H9 (cell line): ENCODE measurements at regions not wholly inside any gene's neighbourhood (a gene's known extent, or its start where the extent isn't known, plus 50 kb on each side); places are given as distances from the start of the nearest gene placed in this dataset.

ENCODE experiments used
- DNase-seq: peaks from one replicate; pipeline ENCODE4 v3.0.0-alpha.2; 2017
- H2AFZ ChIP-seq: one replicate; pipeline ENCODE4 v1.6.1; 2013; ENCODE audit warnings: mild to moderate bottlenecking, low read length, control low read depth, moderate library complexity
- H2AK5ac ChIP-seq: 2 replicates; pipeline ENCODE4 v1.6.1; 2013; ENCODE audit warnings: low read length, control low read depth, mixed read lengths; ENCODE audit not compliant: insufficient read length
- H2BK120ac ChIP-seq: one replicate; pipeline ENCODE4 v1.6.1; 2013; ENCODE audit warnings: low read depth, mild to moderate bottlenecking, low read length, control low read depth, inconsistent platforms; ENCODE audit not compliant: poor library complexity, severe bottlenecking
- H2BK12ac ChIP-seq: 2 replicates; pipeline ENCODE4 v1.6.1; 2013; ENCODE audit warnings: low read length, control low read depth, mixed read lengths, low read depth; ENCODE audit not compliant: insufficient read length
- H2BK15ac ChIP-seq: 2 replicates; pipeline ENCODE4 v1.6.1; 2013; ENCODE audit warnings: low read depth, low read length, control low read depth
- H2BK20ac ChIP-seq: one replicate; pipeline ENCODE4 v1.6.1; 2013; ENCODE audit warnings: low read depth, mild to moderate bottlenecking, low read length, control low read depth, inconsistent platforms; ENCODE audit not compliant: poor library complexity, severe bottlenecking
- H2BK5ac ChIP-seq: 2 replicates; pipeline ENCODE4 v1.6.1; 2013; ENCODE audit warnings: low read length, control low read depth, mixed read lengths; ENCODE audit not compliant: insufficient read length
- H3K14ac ChIP-seq: 2 replicates; pipeline ENCODE4 v1.6.1; 2013; ENCODE audit warnings: low read length, control low read depth; ENCODE audit not compliant: insufficient read depth
- H3K18ac ChIP-seq: 2 replicates; pipeline ENCODE4 v1.6.1; 2013; ENCODE audit warnings: low read depth, mild to moderate bottlenecking, mixed read lengths, low read length, control low read depth; ENCODE audit not compliant: insufficient read length
- H3K23ac ChIP-seq: 2 replicates; pipeline ENCODE4 v1.6.1; 2013; ENCODE audit warnings: low read length, control low read depth, mixed read lengths, low read depth; ENCODE audit not compliant: insufficient read length
- H3K23me2 ChIP-seq: 2 replicates; pipeline ENCODE4 v1.6.1; 2013; ENCODE audit warnings: low read depth, mild to moderate bottlenecking, mixed read lengths, low read length, control low read depth; ENCODE audit not compliant: insufficient read length, poor library complexity, severe bottlenecking
- H3K27ac ChIP-seq: 2 replicates; pipeline ENCODE4 v1.5.1; 2013; ENCODE audit warnings: low read length, control low read depth, mixed read lengths, low read depth; ENCODE audit not compliant: insufficient read length
- H3K27me3 ChIP-seq: 2 replicates; pipeline ENCODE4 v1.6.1; 2013; ENCODE audit warnings: low read length, control low read depth, inconsistent platforms; ENCODE audit not compliant: insufficient read depth
- H3K4ac ChIP-seq: 2 replicates; pipeline ENCODE4 v1.6.1; 2013; ENCODE audit warnings: low read depth, mild to moderate bottlenecking, control low read depth, inconsistent platforms, low read length, moderate library complexity
- H3K4me1 ChIP-seq: 2 replicates; pipeline ENCODE4 v1.6.1; 2013; ENCODE audit warnings: low read length, control low read depth, inconsistent platforms; ENCODE audit not compliant: insufficient read depth
- H3K4me2 ChIP-seq: 2 replicates; pipeline ENCODE4 v1.6.1; 2013; ENCODE audit warnings: low read length, control low read depth, mixed read lengths; ENCODE audit not compliant: insufficient read length, insufficient read depth
- H3K56ac ChIP-seq: 2 replicates; pipeline ENCODE4 v1.6.1; 2013; ENCODE audit warnings: low read depth, mild to moderate bottlenecking, mixed read lengths, low read length, control low read depth; ENCODE audit not compliant: insufficient read length
- H3K79me1 ChIP-seq: 2 replicates; pipeline ENCODE4 v1.6.1; 2013; ENCODE audit warnings: low read depth, mild to moderate bottlenecking, moderate library complexity, low read length, control low read depth, inconsistent platforms; ENCODE audit not compliant: insufficient read depth, poor library complexity, severe bottlenecking
- H3K79me2 ChIP-seq: 2 replicates; pipeline ENCODE4 v1.6.1; 2013; ENCODE audit warnings: low read length, control low read depth, inconsistent platforms; ENCODE audit not compliant: insufficient read depth
- H3K9ac ChIP-seq: 2 replicates; pipeline ENCODE4 v1.6.1; 2013; ENCODE audit warnings: low read length, control low read depth, mixed read lengths; ENCODE audit not compliant: insufficient read length; ENCODE audit errors: extremely low read depth
- H3K9me3 ChIP-seq: one replicate; pipeline ENCODE4 v1.6.1; 2013; ENCODE audit warnings: low read depth, low read length, inconsistent platforms; ENCODE audit not compliant: control insufficient read depth
- H3T11ph ChIP-seq: one replicate; pipeline ENCODE4 v1.6.1; 2013; ENCODE audit warnings: mild to moderate bottlenecking, low read length, control low read depth, inconsistent platforms
- H4K20me1 ChIP-seq: one replicate; pipeline ENCODE4 v1.6.1; 2013; ENCODE audit not compliant: control insufficient read depth, insufficient read length, insufficient read depth
- H4K5ac ChIP-seq: 2 replicates; pipeline ENCODE4 v1.6.1; 2013; ENCODE audit warnings: low read depth, mild to moderate bottlenecking, mixed read lengths, low read length, control low read depth; ENCODE audit not compliant: insufficient read length
- H4K8ac ChIP-seq: replicated peaks from 2 replicates; pipeline ENCODE4 v1.6.1; 2013; ENCODE audit warnings: low read length, control low read depth, mixed read lengths, low read depth; ENCODE audit not compliant: insufficient read length
- H4K91ac ChIP-seq: 2 replicates; pipeline ENCODE4 v1.6.1; 2013; ENCODE audit warnings: low read depth, mild to moderate bottlenecking, moderate library complexity, mixed read lengths, low read length, control low read depth; ENCODE audit not compliant: insufficient read length
- H3K27ac Mint-ChIP-seq, 3 experiments: 2 replicates in 2 of 3; 3 replicates in 1 of 3; pipeline ENCODE4 v1.8.0; 2020 to 2021; ENCODE audit warnings: mixed read lengths in 3 of 3, mild to moderate bottlenecking in 1 of 3, moderate library complexity in 1 of 3
- H3K27me3 Mint-ChIP-seq: 2 replicates; pipeline ENCODE4 v1.8.0; 2021; ENCODE audit warnings: low read depth, mild to moderate bottlenecking, moderate library complexity, mixed read lengths
- H3K36me3 Mint-ChIP-seq, 3 experiments: 2 replicates in 2 of 3; 3 replicates in 1 of 3; pipeline ENCODE4 v1.8.0; 2020 to 2021; ENCODE audit warnings: low read depth in 3 of 3, mixed read lengths in 3 of 3; ENCODE audit not compliant: insufficient read depth in 1 of 3
- H3K4me1 Mint-ChIP-seq, 2 experiments: 2 replicates each; pipeline ENCODE4 v1.8.0; 2020; ENCODE audit warnings: mixed read lengths in 2 of 2
- H3K4me3 Mint-ChIP-seq, 2 experiments: 2 replicates in 1 of 2; 3 replicates in 1 of 2; pipeline ENCODE4 v1.8.0; 2020 to 2021; ENCODE audit warnings: mild to moderate bottlenecking in 2 of 2, mixed read lengths in 2 of 2, moderate library complexity in 1 of 2
- H3K9me3 Mint-ChIP-seq, 2 experiments: 2 replicates in 1 of 2; 3 replicates in 1 of 2; pipeline ENCODE4 v1.8.0; 2020; ENCODE audit warnings: mild to moderate bottlenecking in 2 of 2, mixed read lengths in 2 of 2, moderate library complexity in 1 of 2
- CTCF ChIP-seq: fragments of 200-600 bp; sonication (generic); conservative IDR thresholded peaks from 3 replicates; pipeline ENCODE4 v1.8.0; 2021; ENCODE audit warnings: antibody characterized with exemption, mild to moderate bottlenecking
- WGBS: extraction: QIAGEN DNeasy Blood & Tissue Kit; methylation state at CpG from one replicate; pipeline ENCODE4 v1.1.7; 2013; ENCODE audit warnings: missing lambda C conversion rate, low lambda C conversion rate, mixed read lengths; ENCODE audit not compliant: insufficient read length; ENCODE audit errors: extremely low coverage; 5-methylcytosine and 5-hydroxymethylcytosine counted together

- Mint-ChIP-seq H3K36me3 (no peaks in the 10 kb centered on the region; a peak in 1 of 7 replicates), H3K4me1 (peaks cover 12 to 13% of the 10 kb centered on the region in 2 experiments), H3K27ac (peak overlapping the region in 1 of 3 experiments; percentile 91; a peak in 2 of 7 replicates), H3K9me3 (no peaks in the 10 kb centered on the region; a peak in 1 of 5 replicates), H3K4me3 (no peak overlapping the region), H3K27me3 (peaks cover 53% of the 10 kb centered on the region)
- Histone ChIP-seq H3K4me2 (no peak overlapping the region), H3K79me1 (no peaks in the 10 kb centered on the region), H3K23ac (no peak overlapping the region), H2BK15ac (no peak overlapping the region), H3K27ac (no peak overlapping the region), H4K8ac (no peak overlapping the region), H3K9me3 (no peaks in the 10 kb centered on the region), H3K4ac (no peak overlapping the region), H4K91ac (no peak overlapping the region), H3K14ac (no peak overlapping the region), H3K9ac (no peak overlapping the region), H4K5ac (no peak overlapping the region), H3K4me1 (peaks cover 2% of the 10 kb centered on the region; the same call in 1 of the 2 replicates), H4K20me1 (no peaks in the 10 kb centered on the region), H3K27me3 (peaks cover 3% of the 10 kb centered on the region; the same call in 1 of the 2 replicates), H2BK20ac (no peak overlapping the region), H2AK5ac (no peak overlapping the region), H3K56ac (no peak overlapping the region), H2BK12ac (no peak overlapping the region), H3K79me2 (no peaks in the 10 kb centered on the region), H3K18ac (no peak overlapping the region), H2AFZ (no peak overlapping the region), H3K23me2 (no peaks in the 10 kb centered on the region), H2BK120ac (no peak overlapping the region), H2BK5ac (no peak overlapping the region), H3T11ph (no peak overlapping the region)
- WGBS = no CpG with 5 or more reads among the region's 10 CpGs
- no peak for DNase-seq
- TF ChIP-seq CTCF = no peak
Observed at GRCh38 chr20:61065853-61066252, 186.2 kb upstream of the CDH4 start.
